ENCODE measurements at regions not wholly inside any gene's neighbourhood (a gene's known extent, or its start where the extent isn't known, plus 50 kb on each side); places are given as distances from the start of the nearest gene placed in this dataset.

- Histone ChIP-seq H3K4me2 (no peak overlapping the region), H3K79me2 (ENCODE audit: insufficient read depth, low read depth) (no peaks in the 10 kb centered on the region), H3K27ac (no peak overlapping the region), H3K36me3 (ENCODE audit: insufficient read depth) (no peaks in the 10 kb centered on the region), H3K9ac (no peak overlapping the region), H4K20me1 (ENCODE audit: insufficient read depth) (no peaks in the 10 kb centered on the region), H3K27me3 (ENCODE audit: insufficient read depth, low read depth) (no peaks in the 10 kb centered on the region), H3K4me1 (ENCODE audit: low read depth, poor library complexity, severe bottlenecking) (no peaks in the 10 kb centered on the region), H3K4me3 (IDR thresholded peaks at IDR 0.05; ENCODE audit: insufficient read depth, low read depth, low read length) (no peak overlapping the region), H2AFZ (ENCODE audit: low read depth) (no peak overlapping the region)
- no peak for TF ChIP-seq CTCF (conservative IDR thresholded peaks at IDR 0.05; ENCODE audit: low read depth, low read length)
Measured at GRCh38 chr16:49914657-49915056, 58.7 kb upstream of the ZNF423 start.

DNA sequence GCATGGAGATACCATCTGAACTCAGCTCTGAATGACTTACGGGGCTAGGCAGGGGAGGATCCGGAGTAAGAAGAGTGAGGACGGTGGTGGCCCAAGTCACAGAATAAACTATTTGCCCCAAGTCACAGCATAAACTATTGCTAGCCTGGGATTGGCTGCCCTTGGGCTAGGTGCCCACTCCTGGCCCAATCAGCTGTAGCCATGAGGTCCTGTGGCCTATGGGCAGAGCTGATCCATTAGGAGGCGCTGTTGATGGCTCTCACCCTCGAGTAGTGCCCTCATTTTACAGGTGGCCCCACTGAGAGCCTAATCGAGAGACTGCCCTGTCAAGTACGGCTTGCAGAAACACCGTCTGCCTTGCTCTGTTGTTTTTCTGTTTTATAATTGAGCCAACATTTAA, 62.3 kb upstream of the ZNF423 start:
- H2AFZ ChIP-seq (ENCODE audit: low read depth): no peak overlapping the region
- no peaks in the 10 kb centered on the region for H3K27me3 ChIP-seq (ENCODE audit: insufficient read depth, low read depth)
- no peak overlapping the region for H3K4me3 ChIP-seq (IDR thresholded peaks at IDR 0.05; ENCODE audit: insufficient read depth, low read depth, low read length)

GRCh38 chr16:49919327-49919726, 63.4 kb upstream of the ZNF423 start:
- Histone ChIP-seq H3K36me3 (ENCODE audit: insufficient read depth) (no peaks in the 10 kb centered on the region), H2AFZ (ENCODE audit: low read depth) (no peak overlapping the region), H3K4me3 (IDR thresholded peaks at IDR 0.05; ENCODE audit: insufficient read depth, low read depth, low read length) (no peak overlapping the region), H3K4me2 (no peak overlapping the region), H4K20me1 (ENCODE audit: insufficient read depth) (no peaks in the 10 kb centered on the region), H3K79me2 (ENCODE audit: insufficient read depth, low read depth) (no peaks in the 10 kb centered on the region), H3K4me1 (ENCODE audit: low read depth, poor library complexity, severe bottlenecking) (no peaks in the 10 kb centered on the region), H3K27me3 (ENCODE audit: insufficient read depth, low read depth) (no peaks in the 10 kb centered on the region), H3K9ac (no peak overlapping the region), H3K27ac (no peak overlapping the region)
- TF ChIP-seq CTCF (conservative IDR thresholded peaks at IDR 0.05; ENCODE audit: low read depth, low read length): no peak

More for the DNA sequence above, 62.3 kb upstream of the ZNF423 start:
- Histone ChIP-seq H3K4me2 (no peak overlapping the region), H3K27ac (no peak overlapping the region), H3K79me2 (ENCODE audit: insufficient read depth, low read depth) (no peaks in the 10 kb centered on the region), H4K20me1 (ENCODE audit: insufficient read depth) (no peaks in the 10 kb centered on the region), H3K4me1 (ENCODE audit: low read depth, poor library complexity, severe bottlenecking) (no peaks in the 10 kb centered on the region), H3K9ac (no peak overlapping the region), H3K36me3 (ENCODE audit: insufficient read depth) (no peaks in the 10 kb centered on the region)
- no peak for TF ChIP-seq CTCF (conservative IDR thresholded peaks at IDR 0.05; ENCODE audit: low read depth, low read length)

GRCh38 chr16:49920397-49920796, 64.5 kb upstream of the ZNF423 start:
- Histone ChIP-seq H2AFZ (ENCODE audit: low read depth) (no peak overlapping the region), H3K79me2 (ENCODE audit: insufficient read depth, low read depth) (no peaks in the 10 kb centered on the region), H3K4me2 (no peak overlapping the region), H3K4me3 (IDR thresholded peaks at IDR 0.05; ENCODE audit: insufficient read depth, low read depth, low read length) (no peak overlapping the region), H3K27me3 (ENCODE audit: insufficient read depth, low read depth) (no peaks in the 10 kb centered on the region), H3K9ac (no peak overlapping the region), H3K27ac (no peak overlapping the region), H3K4me1 (ENCODE audit: low read depth, poor library complexity, severe bottlenecking) (no peaks in the 10 kb centered on the region), H3K36me3 (ENCODE audit: insufficient read depth) (no peaks in the 10 kb centered on the region), H4K20me1 (ENCODE audit: insufficient read depth) (no peaks in the 10 kb centered on the region)
- TF ChIP-seq CTCF (conservative IDR thresholded peaks at IDR 0.05; ENCODE audit: low read depth, low read length): no peak

Measured in KMS-11 (cell line).